Ovary (tissue), 3 donors: ENCODE measurements at regions not wholly inside any gene's neighbourhood (a gene's known extent, or its start where the extent isn't known, plus 50 kb on each side); places are given as distances from the start of the nearest gene placed in this dataset.

Experiments
- CTCF ChIP-seq, 3 donors: fragments of 450-650 bp in 2 of 3; fragments of 200-600 bp in 1 of 3; IDR thresholded peaks; one replicate each; pipeline versions ENCODE4 v1.5.1 to v1.8.0; 2016 to 2022; ENCODE audit warnings: antibody characterized with exemption in 3 of 3, mild to moderate bottlenecking in 1 of 3
- EP300 ChIP-seq: sonication (generic); formaldehyde crosslinking; IDR thresholded peaks from one replicate; pipeline ENCODE4 v1.6.1; 2017; ENCODE audit warnings: antibody characterized with exemption
- POLR2A ChIP-seq: fragments of 450-650 bp; IDR thresholded peaks from one replicate; pipeline ENCODE4 v1.6.1; 2017; ENCODE audit warnings: antibody characterized with exemption, mild to moderate bottlenecking, moderate library complexity
- donor health status: DM: no; HTN: no; CAD: no.

- no peak for TF ChIP-seq CTCF (IDR thresholded peaks at IDR 0.05)
- TF ChIP-seq POLR2A: no peak
- no peak for TF ChIP-seq EP300
Measured at GRCh38 chr6:142501795-142502194, 200.0 kb downstream of the ADGRG6 start.
